ENCODE measurements at regions not wholly inside any gene's neighbourhood (a gene's known extent, or its start where the extent isn't known, plus 50 kb on each side); places are given as distances from the start of the nearest gene placed in this dataset.

DNA sequence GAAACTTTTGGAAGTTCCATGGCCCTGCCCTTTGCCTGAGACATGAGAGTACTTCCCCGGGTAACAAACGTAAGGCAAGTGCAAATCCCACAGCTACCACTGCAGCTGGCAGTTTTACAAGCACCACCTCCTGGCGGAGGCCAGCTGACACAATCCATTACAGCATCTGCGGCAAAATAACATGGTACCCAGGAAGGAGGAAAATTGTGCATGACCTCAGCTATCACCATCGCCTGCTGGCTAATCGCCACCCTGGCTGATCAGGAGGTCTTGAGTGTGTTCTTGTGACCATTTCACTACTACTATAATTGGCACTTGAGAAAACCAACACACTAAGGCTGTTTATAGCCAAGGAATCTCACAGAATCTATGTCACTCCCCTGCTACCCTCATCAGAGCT is 71.7 kb upstream of the SERPINE2 start:
- no peak overlapping the region for H2AFZ ChIP-seq (ENCODE audit: low read depth, low read length)
- FAIRE-seq (no peak), DNase-seq (ENCODE audit: low read depth) (no peak)
- H3K27ac ChIP-seq (ENCODE audit: low read depth, low read length) = no peak overlapping the region
- H3K4me1 Mint-ChIP-seq (ENCODE audit: low read depth, unreplicated experiment) = peaks cover 21% of the 10 kb centered on the region
- no peak overlapping the region for H3K4me2 ChIP-seq (ENCODE audit: low read length)
- peaks cover 13% of the 10 kb centered on the region for H3K9me3 Mint-ChIP-seq (ENCODE audit: unreplicated experiment)
- no peak overlapping the region for H3K4me3 ChIP-seq (ENCODE audit: insufficient read depth, low read depth, low read length)
- no peak overlapping the region for H3K9ac ChIP-seq (ENCODE audit: low read length)
- no peaks in the 10 kb centered on the region for H3K36me3 ChIP-seq (ENCODE audit: insufficient read depth, low read length)
- H4K20me1 ChIP-seq (ENCODE audit: insufficient read depth, low read length) = no peaks in the 10 kb centered on the region
- no peak overlapping the region for H3K4me3 Mint-ChIP-seq (ENCODE audit: unreplicated experiment)
- peaks cover 7% of the 10 kb centered on the region for H3K4me1 ChIP-seq (ENCODE audit: insufficient read depth, low read length)
- peak overlapping the region; percentile 20 for H3K27ac Mint-ChIP-seq (ENCODE audit: unreplicated experiment)
- H3K9me3 ChIP-seq (ENCODE audit: insufficient read depth, low read depth, low read length) = no peaks in the 10 kb centered on the region
- no peaks in the 10 kb centered on the region for H3K27me3 ChIP-seq (ENCODE audit: insufficient read depth, low read length)
- peaks cover 2% of the 10 kb centered on the region for H3K36me3 Mint-ChIP-seq (ENCODE audit: low read depth, unreplicated experiment)
- no peaks in the 10 kb centered on the region for H3K79me2 ChIP-seq (ENCODE audit: insufficient read depth, low read length)
- no peaks in the 10 kb centered on the region for H3K27me3 Mint-ChIP-seq (ENCODE audit: low read depth, unreplicated experiment)
- TF ChIP-seq, protein P1, sequence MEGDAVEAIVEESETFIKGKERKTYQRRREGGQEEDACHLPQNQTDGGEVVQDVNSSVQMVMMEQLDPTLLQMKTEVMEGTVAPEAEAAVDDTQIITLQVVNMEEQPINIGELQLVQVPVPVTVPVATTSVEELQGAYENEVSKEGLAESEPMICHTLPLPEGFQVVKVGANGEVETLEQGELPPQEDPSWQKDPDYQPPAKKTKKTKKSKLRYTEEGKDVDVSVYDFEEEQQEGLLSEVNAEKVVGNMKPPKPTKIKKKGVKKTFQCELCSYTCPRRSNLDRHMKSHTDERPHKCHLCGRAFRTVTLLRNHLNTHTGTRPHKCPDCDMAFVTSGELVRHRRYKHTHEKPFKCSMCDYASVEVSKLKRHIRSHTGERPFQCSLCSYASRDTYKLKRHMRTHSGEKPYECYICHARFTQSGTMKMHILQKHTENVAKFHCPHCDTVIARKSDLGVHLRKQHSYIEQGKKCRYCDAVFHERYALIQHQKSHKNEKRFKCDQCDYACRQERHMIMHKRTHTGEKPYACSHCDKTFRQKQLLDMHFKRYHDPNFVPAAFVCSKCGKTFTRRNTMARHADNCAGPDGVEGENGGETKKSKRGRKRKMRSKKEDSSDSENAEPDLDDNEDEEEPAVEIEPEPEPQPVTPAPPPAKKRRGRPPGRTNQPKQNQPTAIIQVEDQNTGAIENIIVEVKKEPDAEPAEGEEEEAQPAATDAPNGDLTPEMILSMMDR (IDR thresholded peaks at IDR 0.05; ENCODE audit: insufficient read depth, low read depth, low read length) = no peak
- TF ChIP-seq EZH2 (IDR thresholded peaks at IDR 0.05; ENCODE audit: insufficient read depth, low read length) = no peak

DNA sequence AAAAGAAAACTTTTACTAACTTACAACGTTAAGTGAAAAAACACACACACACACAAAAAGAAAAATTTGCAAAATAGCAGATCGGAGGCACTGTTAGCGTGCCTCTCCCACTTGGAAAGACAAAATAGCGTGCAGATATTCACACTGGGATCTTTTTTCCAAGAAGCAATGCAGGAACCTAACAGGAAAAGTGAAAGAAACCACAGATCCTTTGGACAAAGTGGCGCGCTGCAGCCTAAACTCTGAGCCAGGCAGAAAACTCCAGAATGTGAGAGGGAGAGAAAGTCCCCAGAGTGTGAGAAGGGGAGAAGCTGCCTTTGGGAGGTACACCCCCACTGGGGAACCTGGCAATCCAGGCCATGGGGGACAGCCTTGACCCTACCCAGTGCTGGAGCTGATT is 70.7 kb upstream of the SERPINE2 start:
- Mint-ChIP-seq H3K4me3 (ENCODE audit: unreplicated experiment) (no peak overlapping the region), H3K4me1 (ENCODE audit: low read depth, unreplicated experiment) (peaks cover 27% of the 10 kb centered on the region), H3K36me3 (ENCODE audit: low read depth, unreplicated experiment) (peaks cover 2% of the 10 kb centered on the region), H3K27ac (ENCODE audit: unreplicated experiment) (no peak overlapping the region), H3K27me3 (ENCODE audit: low read depth, unreplicated experiment) (no peaks in the 10 kb centered on the region), H3K9me3 (ENCODE audit: unreplicated experiment) (peaks cover 12% of the 10 kb centered on the region)
- TF ChIP-seq, protein P1 (IDR thresholded peaks at IDR 0.05; ENCODE audit: insufficient read depth, low read depth, low read length) = no peak
- no peak for TF ChIP-seq EZH2 (IDR thresholded peaks at IDR 0.05; ENCODE audit: insufficient read depth, low read length)
- no peak overlapping the region for H3K4me3 ChIP-seq (ENCODE audit: insufficient read depth, low read depth, low read length)
- H3K4me1 ChIP-seq (ENCODE audit: insufficient read depth, low read length) = peaks cover 7% of the 10 kb centered on the region
- no peaks in the 10 kb centered on the region for H3K9me3 ChIP-seq (ENCODE audit: insufficient read depth, low read depth, low read length)
- no peaks in the 10 kb centered on the region for H3K79me2 ChIP-seq (ENCODE audit: insufficient read depth, low read length)
- no peak for FAIRE-seq
- H3K4me2 ChIP-seq (ENCODE audit: low read length) = no peak overlapping the region
- H3K36me3 ChIP-seq (ENCODE audit: insufficient read depth, low read length) = no peaks in the 10 kb centered on the region
- H3K9ac ChIP-seq (ENCODE audit: low read length) = no peak overlapping the region
- no peak overlapping the region for H3K27ac ChIP-seq (ENCODE audit: low read depth, low read length)
- H2AFZ ChIP-seq (ENCODE audit: low read depth, low read length) = no peak overlapping the region
- H3K27me3 ChIP-seq (ENCODE audit: insufficient read depth, low read length) = no peaks in the 10 kb centered on the region
- DNase-seq (ENCODE audit: low read depth) = no peak
- H4K20me1 ChIP-seq (ENCODE audit: insufficient read depth, low read length) = no peaks in the 10 kb centered on the region

DNA sequence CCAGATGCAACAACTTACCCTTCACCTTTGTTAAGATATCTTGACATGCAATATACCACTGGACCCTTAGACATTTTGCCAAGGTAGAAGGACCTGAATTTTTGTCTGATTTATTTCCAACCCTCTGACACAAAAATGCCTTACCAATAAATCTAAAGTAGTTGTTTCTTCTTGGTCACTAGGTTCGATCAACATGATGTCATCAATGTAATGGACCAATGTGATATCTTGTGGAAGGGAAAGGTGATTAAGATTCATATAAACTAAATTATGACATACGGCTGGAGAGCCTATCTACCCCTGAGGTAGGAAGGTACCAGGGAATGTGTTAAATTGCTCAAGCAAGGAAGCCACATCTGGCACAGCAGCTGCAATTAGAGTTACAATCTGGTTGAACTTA is 67.7 kb upstream of the SERPINE2 start:
- H3K4me1 ChIP-seq (ENCODE audit: insufficient read depth, low read length) = peaks cover 16% of the 10 kb centered on the region
- no peaks in the 10 kb centered on the region for H3K9me3 ChIP-seq (ENCODE audit: insufficient read depth, low read depth, low read length)
- H3K4me2 ChIP-seq (ENCODE audit: low read length) = no peak overlapping the region
- H4K20me1 ChIP-seq (ENCODE audit: insufficient read depth, low read length) = no peaks in the 10 kb centered on the region
- H3K36me3 ChIP-seq (ENCODE audit: insufficient read depth, low read length) = no peaks in the 10 kb centered on the region
- Mint-ChIP-seq H3K27ac (ENCODE audit: unreplicated experiment) (no peak overlapping the region), H3K9me3 (ENCODE audit: unreplicated experiment) (peaks cover 4% of the 10 kb centered on the region), H3K4me1 (ENCODE audit: low read depth, unreplicated experiment) (peaks cover 43% of the 10 kb centered on the region), H3K36me3 (ENCODE audit: low read depth, unreplicated experiment) (peaks cover 2% of the 10 kb centered on the region), H3K4me3 (ENCODE audit: unreplicated experiment) (no peak overlapping the region), H3K27me3 (ENCODE audit: low read depth, unreplicated experiment) (no peaks in the 10 kb centered on the region)
- no peak for TF ChIP-seq EZH2 (IDR thresholded peaks at IDR 0.05; ENCODE audit: insufficient read depth, low read length)
- TF ChIP-seq, protein P1 (IDR thresholded peaks at IDR 0.05; ENCODE audit: insufficient read depth, low read depth, low read length) = no peak
- H3K9ac ChIP-seq (ENCODE audit: low read length) = no peak overlapping the region
- H3K27ac ChIP-seq (ENCODE audit: low read depth, low read length) = no peak overlapping the region
- no peak overlapping the region for H3K4me3 ChIP-seq (ENCODE audit: insufficient read depth, low read depth, low read length)
- H2AFZ ChIP-seq (ENCODE audit: low read depth, low read length) = no peak overlapping the region
- no peaks in the 10 kb centered on the region for H3K27me3 ChIP-seq (ENCODE audit: insufficient read depth, low read length)
- H3K79me2 ChIP-seq (ENCODE audit: insufficient read depth, low read length) = no peaks in the 10 kb centered on the region
- FAIRE-seq (no peak), DNase-seq (ENCODE audit: low read depth) (no peak)

Measured in astrocyte (in vitro differentiated cells and primary cell).